PC-9 (cell line): ENCODE measurements at regions not wholly inside any gene's neighbourhood (a gene's known extent, or its start where the extent isn't known, plus 50 kb on each side); places are given as distances from the start of the nearest gene placed in this dataset.

Source experiments
- CTCF ChIP-seq: fragments of 200-600 bp; sonication (generic); conservative IDR thresholded peaks from 2 replicates; pipeline ENCODE4 v1.6.1; 2017; ENCODE audit warnings: mixed run types, antibody characterized with exemption, mild to moderate bottlenecking, moderate library complexity
- EZH2 ChIP-seq: fragments of 200-600 bp; sonication (generic); IDR thresholded peaks from 2 replicates; pipeline ENCODE4 v1.8.0; 2017; ENCODE audit warnings: antibody characterized with exemption, low read depth

DNA sequence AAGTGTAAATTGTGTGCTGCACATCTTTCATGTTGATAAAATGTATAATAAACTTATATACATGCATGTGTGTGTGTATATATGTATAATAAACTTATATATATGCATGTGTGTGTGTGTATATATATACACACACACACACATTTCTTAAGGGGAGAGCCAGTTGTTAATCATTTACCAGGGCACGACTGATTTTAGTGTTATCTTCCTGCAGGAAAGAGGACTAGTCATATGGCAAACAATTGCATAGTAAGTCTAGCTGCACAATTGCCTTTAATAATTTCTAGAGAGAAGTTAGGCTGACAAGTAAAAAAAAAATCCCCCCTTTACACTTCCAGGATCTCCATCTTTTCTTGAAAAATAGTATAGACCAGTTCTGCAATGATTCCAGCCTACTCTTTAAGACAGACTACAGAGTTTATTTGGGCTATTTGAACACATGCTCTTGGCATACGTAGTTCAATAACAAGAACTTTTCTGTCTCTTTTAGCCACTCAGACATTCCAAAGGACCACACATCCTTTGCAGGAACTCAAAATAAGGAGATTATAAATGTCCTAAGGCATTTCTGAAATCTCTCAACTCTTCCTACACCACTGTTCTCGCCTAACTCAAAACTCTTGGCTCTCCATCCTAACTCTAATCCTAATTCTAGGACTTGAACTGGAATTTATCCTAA lies 163.6 kb upstream of the SETMAR start:
- TF ChIP-seq CTCF = no peak
- TF ChIP-seq EZH2 = no peak
